ENCODE measurements at regions not wholly inside any gene's neighbourhood (a gene's known extent, or its start where the extent isn't known, plus 50 kb on each side); places are given as distances from the start of the nearest gene placed in this dataset.

DNA sequence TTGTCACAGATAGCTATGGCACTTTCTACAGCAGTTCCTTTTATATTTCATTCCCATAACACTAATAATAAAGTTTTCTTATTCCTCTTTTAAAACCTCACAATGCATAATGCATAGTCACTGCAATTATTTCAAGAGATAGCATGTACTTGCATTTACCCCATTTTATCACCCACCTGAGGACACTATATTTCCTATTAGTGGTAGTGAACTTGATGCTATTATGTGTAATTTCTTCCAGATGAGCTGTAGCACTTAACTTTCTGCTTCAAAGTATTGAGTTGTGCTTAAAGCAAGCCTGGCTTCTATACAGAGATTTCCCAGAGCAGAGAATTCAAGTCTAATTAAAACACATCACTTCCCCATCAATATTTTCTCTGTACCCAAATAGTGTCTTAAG lies 461.1 kb downstream of the HTR7 start:
- Histone ChIP-seq H3K79me2 (ENCODE audit: insufficient read depth, low read length) (no peaks in the 10 kb centered on the region), H3K9me3 (ENCODE audit: insufficient read depth, low read length) (no peaks in the 10 kb centered on the region), H3K9me2 (replicated peaks; ENCODE audit: insufficient read depth, low read length) (no peaks in the 10 kb centered on the region), H3F3A (ENCODE audit: insufficient read depth) (no peaks in the 10 kb centered on the region), H3K27me3 (ENCODE audit: low read length) (no peaks in the 10 kb centered on the region), H2AFZ (ENCODE audit: low read depth, low read length, severe bottlenecking) (no peak overlapping the region), H3K27ac (ENCODE audit: low read depth, low read length) (no peak overlapping the region), H3K36me3 (ENCODE audit: low read length) (no peaks in the 10 kb centered on the region), H4K20me1 (ENCODE audit: low read depth, low read length) (no peaks in the 10 kb centered on the region), H3K9ac (ENCODE audit: low read length) (no peak overlapping the region), H3K4me2 (ENCODE audit: low read depth, low read length, poor library complexity, severe bottlenecking) (no peak overlapping the region), H3K4me3 (ENCODE audit: insufficient read depth, low read length, poor library complexity, severe bottlenecking) (no peak overlapping the region)
- TF ChIP-seq, protein P1, sequence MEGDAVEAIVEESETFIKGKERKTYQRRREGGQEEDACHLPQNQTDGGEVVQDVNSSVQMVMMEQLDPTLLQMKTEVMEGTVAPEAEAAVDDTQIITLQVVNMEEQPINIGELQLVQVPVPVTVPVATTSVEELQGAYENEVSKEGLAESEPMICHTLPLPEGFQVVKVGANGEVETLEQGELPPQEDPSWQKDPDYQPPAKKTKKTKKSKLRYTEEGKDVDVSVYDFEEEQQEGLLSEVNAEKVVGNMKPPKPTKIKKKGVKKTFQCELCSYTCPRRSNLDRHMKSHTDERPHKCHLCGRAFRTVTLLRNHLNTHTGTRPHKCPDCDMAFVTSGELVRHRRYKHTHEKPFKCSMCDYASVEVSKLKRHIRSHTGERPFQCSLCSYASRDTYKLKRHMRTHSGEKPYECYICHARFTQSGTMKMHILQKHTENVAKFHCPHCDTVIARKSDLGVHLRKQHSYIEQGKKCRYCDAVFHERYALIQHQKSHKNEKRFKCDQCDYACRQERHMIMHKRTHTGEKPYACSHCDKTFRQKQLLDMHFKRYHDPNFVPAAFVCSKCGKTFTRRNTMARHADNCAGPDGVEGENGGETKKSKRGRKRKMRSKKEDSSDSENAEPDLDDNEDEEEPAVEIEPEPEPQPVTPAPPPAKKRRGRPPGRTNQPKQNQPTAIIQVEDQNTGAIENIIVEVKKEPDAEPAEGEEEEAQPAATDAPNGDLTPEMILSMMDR (IDR thresholded peaks at IDR 0.05; ENCODE audit: insufficient read depth, low read length, poor library complexity, severe bottlenecking) = no peak
- no peak for TF ChIP-seq EZH2phosphoT487 (conservative IDR thresholded peaks at IDR 0.05; ENCODE audit: low read length)

DNA sequence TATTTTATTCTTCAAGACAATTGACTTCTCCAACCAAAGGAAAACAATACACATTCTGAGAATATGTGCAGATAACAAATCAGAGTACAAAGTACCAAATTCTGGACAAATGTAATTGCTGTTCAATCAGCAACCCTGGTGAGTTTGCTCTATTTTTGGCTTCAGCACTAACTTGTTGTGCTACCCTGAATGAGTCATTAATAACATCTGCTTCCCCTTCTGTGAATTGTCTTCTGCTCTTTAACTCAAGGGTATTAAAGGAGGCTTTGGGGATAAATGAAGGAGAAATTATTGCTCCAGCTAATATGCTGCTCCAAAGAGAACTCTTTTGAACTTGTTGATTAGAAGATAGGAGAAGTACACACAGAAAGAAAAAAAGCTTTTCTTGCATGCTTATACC lies 459.3 kb downstream of the HTR7 start:
- TF ChIP-seq EZH2phosphoT487 (conservative IDR thresholded peaks at IDR 0.05; ENCODE audit: low read length) = no peak
- TF ChIP-seq, protein P1 (IDR thresholded peaks at IDR 0.05; ENCODE audit: insufficient read depth, low read length, poor library complexity, severe bottlenecking) = no peak
- H4K20me1 ChIP-seq (ENCODE audit: low read depth, low read length) = no peaks in the 10 kb centered on the region
- H3K36me3 ChIP-seq (ENCODE audit: low read length) = no peaks in the 10 kb centered on the region
- H3K9me3 ChIP-seq (ENCODE audit: insufficient read depth, low read length) = no peaks in the 10 kb centered on the region
- H3K27me3 ChIP-seq (ENCODE audit: low read length) = no peaks in the 10 kb centered on the region
- no peaks in the 10 kb centered on the region for H3K9me2 ChIP-seq (replicated peaks; ENCODE audit: insufficient read depth, low read length)
- no peak overlapping the region for H2AFZ ChIP-seq (ENCODE audit: low read depth, low read length, severe bottlenecking)
- no peak overlapping the region for H3K9ac ChIP-seq (ENCODE audit: low read length)
- no peak overlapping the region for H3K4me2 ChIP-seq (ENCODE audit: low read depth, low read length, poor library complexity, severe bottlenecking)
- H3K4me3 ChIP-seq (ENCODE audit: insufficient read depth, low read length, poor library complexity, severe bottlenecking) = no peak overlapping the region
- H3K27ac ChIP-seq (ENCODE audit: low read depth, low read length) = no peak overlapping the region
- no peaks in the 10 kb centered on the region for H3K79me2 ChIP-seq (ENCODE audit: insufficient read depth, low read length)
- H3F3A ChIP-seq (ENCODE audit: insufficient read depth) = no peaks in the 10 kb centered on the region

DNA sequence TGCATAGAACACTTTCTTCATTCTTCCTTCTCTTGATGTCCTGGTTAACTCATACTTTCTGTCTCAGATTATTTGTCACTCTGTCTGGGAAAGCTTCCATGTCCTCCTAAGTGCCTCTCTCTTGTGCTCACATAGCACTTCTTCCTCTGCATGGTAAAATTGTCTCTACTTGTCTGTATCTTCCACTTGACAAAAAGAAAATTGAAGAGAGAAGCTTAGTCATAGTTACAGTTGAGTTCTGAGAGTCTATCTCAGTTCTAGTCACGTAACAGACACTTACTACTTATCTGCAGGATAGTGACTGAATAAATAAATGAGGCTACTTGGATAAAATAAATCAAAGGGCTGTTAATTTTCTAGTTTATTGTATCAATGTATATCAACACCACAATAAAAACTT lies 458.1 kb downstream of the HTR7 start:
- H3K27me3 ChIP-seq (ENCODE audit: low read length) = no peaks in the 10 kb centered on the region

More for the DNA sequence above, 458.1 kb downstream of the HTR7 start:
- no peak overlapping the region for H3K4me2 ChIP-seq (ENCODE audit: low read depth, low read length, poor library complexity, severe bottlenecking)
- no peak for TF ChIP-seq EZH2phosphoT487 (conservative IDR thresholded peaks at IDR 0.05; ENCODE audit: low read length)
- TF ChIP-seq, protein P1 (IDR thresholded peaks at IDR 0.05; ENCODE audit: insufficient read depth, low read length, poor library complexity, severe bottlenecking) = no peak
- no peaks in the 10 kb centered on the region for H3K9me3 ChIP-seq (ENCODE audit: insufficient read depth, low read length)
- no peaks in the 10 kb centered on the region for H4K20me1 ChIP-seq (ENCODE audit: low read depth, low read length)
- no peak overlapping the region for H2AFZ ChIP-seq (ENCODE audit: low read depth, low read length, severe bottlenecking)
- no peaks in the 10 kb centered on the region for H3F3A ChIP-seq (ENCODE audit: insufficient read depth)
- no peak overlapping the region for H3K4me3 ChIP-seq (ENCODE audit: insufficient read depth, low read length, poor library complexity, severe bottlenecking)
- H3K79me2 ChIP-seq (ENCODE audit: insufficient read depth, low read length) = no peaks in the 10 kb centered on the region
- no peak overlapping the region for H3K9ac ChIP-seq (ENCODE audit: low read length)
- H3K27ac ChIP-seq (ENCODE audit: low read depth, low read length) = no peak overlapping the region
- H3K9me2 ChIP-seq (replicated peaks; ENCODE audit: insufficient read depth, low read length) = no peaks in the 10 kb centered on the region
- H3K36me3 ChIP-seq (ENCODE audit: low read length) = no peaks in the 10 kb centered on the region

Measured in SU-DHL-6 (cell line).